NAMALWA (cell line): ENCODE measurements at regions not wholly inside any gene's neighbourhood (a gene's known extent, or its start where the extent isn't known, plus 50 kb on each side); places are given as distances from the start of the nearest gene placed in this dataset.
"Not testable (repeated sequence)": the region's sequence is repeated elsewhere in the genome, so short reads cannot be mapped to it uniquely, and the experiment has no call there.

Source experiments
- DNase-seq: peaks from one replicate; pipeline ENCODE4 v3.0.0-alpha.2; 2015; ENCODE audit warnings: low spot score

- no peak for DNase-seq
Measured at GRCh38 chr3:4149296-4149695, 153.9 kb upstream of the SETMAR start.

- DNase-seq, result no peak
Measured at GRCh38 chr3:4150816-4151215, 152.4 kb upstream of the SETMAR start.

GRCh38 chr3:4151859-4152258 lies 151.3 kb upstream of the SETMAR start:
- no peak for DNase-seq

- no peak for DNase-seq
Measured at GRCh38 chr3:4153771-4154170, 149.4 kb upstream of the SETMAR start.

- no peak for DNase-seq
Measured at GRCh38 chr3:4158329-4158728, 144.8 kb upstream of the SETMAR start.

- no peak for DNase-seq
Measured at GRCh38 chr3:4162096-4162495, 141.1 kb upstream of the SETMAR start.

- DNase-seq, result no peak
Measured at GRCh38 chr3:4163011-4163410, 140.2 kb upstream of the SETMAR start.

- DNase-seq, result no peak
Measured at GRCh38 chr3:4166540-4166939, 136.6 kb upstream of the SETMAR start.

- DNase-seq, result peak; percentile 12
Measured at GRCh38 chr3:4167230-4167629, 135.9 kb upstream of the SETMAR start.

- no peak for DNase-seq
Measured at GRCh38 chr3:4174791-4175190, 128.4 kb upstream of the SETMAR start.

GRCh38 chr3:4191971-4192370 lies 111.2 kb upstream of the SETMAR start:
- no peak for DNase-seq

- no peak for DNase-seq
Measured at GRCh38 chr3:4195006-4195405, 108.2 kb upstream of the SETMAR start.

- DNase-seq, result no peak
Measured at GRCh38 chr3:4196506-4197147, 106.5 kb upstream of the SETMAR start.

- DNase-seq, result no peak
Measured at GRCh38 chr3:4197670-4198069, 105.5 kb upstream of the SETMAR start.

- DNase-seq, result no peak
Measured at GRCh38 chr3:4198491-4198890, 104.7 kb upstream of the SETMAR start.

GRCh38 chr3:4204776-4205175 lies 98.4 kb upstream of the SETMAR start:
- not testable (repeated sequence) for DNase-seq

- no peak for DNase-seq
Measured at GRCh38 chr3:4207672-4208071, 95.5 kb upstream of the SETMAR start.

- no peak for DNase-seq
Measured at GRCh38 chr3:4208556-4208955, 94.6 kb upstream of the SETMAR start.

- no peak for DNase-seq
Measured at GRCh38 chr3:4211610-4212009, 91.6 kb upstream of the SETMAR start.

- not testable (repeated sequence) for DNase-seq
Measured at GRCh38 chr3:4213420-4213819, 89.7 kb upstream of the SETMAR start.

GRCh38 chr3:4216974-4217373 lies 86.2 kb upstream of the SETMAR start:
- not testable (repeated sequence) for DNase-seq

GRCh38 chr3:4218456-4219226 lies 84.5 kb upstream of the SETMAR start:
- no peak for DNase-seq

GRCh38 chr3:4219227-4219568 lies 84.0 kb upstream of the SETMAR start:
- no peak for DNase-seq

GRCh38 chr3:4220065-4220464 lies 83.1 kb upstream of the SETMAR start:
- DNase-seq, result peak; percentile 7
